Trophoblast cell (in vitro differentiated cells and primary cell): ENCODE measurements at regions not wholly inside any gene's neighbourhood (a gene's known extent, or its start where the extent isn't known, plus 50 kb on each side); places are given as distances from the start of the nearest gene placed in this dataset.

Source experiments
- DNase-seq, 2 donors: peaks; one replicate each; pipeline ENCODE4 v3.0.0-alpha.2; 2016
- H2AFZ ChIP-seq: 2 replicates; pipeline ENCODE4 v1.6.1; 2013; ENCODE audit warnings: low read length, moderate library complexity, mild to moderate bottlenecking; ENCODE audit not compliant: insufficient read depth, poor library complexity
- H2AK5ac ChIP-seq: 2 replicates; pipeline ENCODE4 v1.6.1; 2013; ENCODE audit warnings: mild to moderate bottlenecking, low read length
- H2BK120ac ChIP-seq: 2 replicates; pipeline ENCODE4 v1.6.1; 2013; ENCODE audit warnings: low read length, mild to moderate bottlenecking, moderate library complexity; ENCODE audit not compliant: insufficient read depth, poor library complexity
- H2BK12ac ChIP-seq: 2 replicates; pipeline ENCODE4 v1.6.1; 2013; ENCODE audit warnings: mild to moderate bottlenecking, low read length, moderate library complexity
- H2BK5ac ChIP-seq: 2 replicates; pipeline ENCODE4 v1.6.1; 2013; ENCODE audit warnings: low read length, low read depth, moderate library complexity, mild to moderate bottlenecking; ENCODE audit not compliant: poor library complexity
- H3K14ac ChIP-seq: 2 replicates; pipeline ENCODE4 v1.6.1; 2013; ENCODE audit warnings: mild to moderate bottlenecking, low read length
- H3K18ac ChIP-seq: 2 replicates; pipeline ENCODE4 v1.6.1; 2013; ENCODE audit warnings: mild to moderate bottlenecking, low read length
- H3K23ac ChIP-seq: 2 replicates; pipeline ENCODE4 v1.6.1; 2013; ENCODE audit warnings: low read length
- H3K27ac ChIP-seq: 2 replicates; pipeline ENCODE4 v1.5.1; 2013; ENCODE audit warnings: low read depth, mild to moderate bottlenecking, inconsistent platforms, low read length, moderate library complexity
- H3K27me3 ChIP-seq: 2 replicates; pipeline ENCODE4 v1.6.1; 2013; ENCODE audit warnings: inconsistent platforms, mild to moderate bottlenecking, low read length, moderate library complexity; ENCODE audit not compliant: insufficient read depth
- H3K36me3 ChIP-seq, 2 experiments: 1 replicate in 1 of 2; 2 replicates in 1 of 2; pipeline ENCODE4 v1.6.1; 2013; ENCODE audit warnings: low read length in 2 of 2, mild to moderate bottlenecking in 2 of 2, moderate library complexity in 1 of 2; ENCODE audit not compliant: insufficient read depth in 2 of 2, control insufficient read depth in 1 of 2
- H3K4ac ChIP-seq: 2 replicates; pipeline ENCODE4 v1.6.1; 2013; ENCODE audit warnings: low read depth, mild to moderate bottlenecking, low read length, moderate library complexity
- H3K4me1 ChIP-seq, 2 experiments: 1 replicate in 1 of 2; 2 replicates in 1 of 2; pipeline ENCODE4 v1.6.1; 2013; ENCODE audit warnings: low read length in 2 of 2, mild to moderate bottlenecking in 2 of 2, moderate library complexity in 1 of 2; ENCODE audit not compliant: insufficient read depth in 2 of 2, control insufficient read depth in 1 of 2
- H3K4me2 ChIP-seq: 2 replicates; pipeline ENCODE4 v1.6.1; 2013; ENCODE audit warnings: inconsistent platforms, mild to moderate bottlenecking, low read length, moderate library complexity
- H3K4me3 ChIP-seq: 2 replicates; pipeline ENCODE4 v1.5.1; 2013; ENCODE audit warnings: mild to moderate bottlenecking, low read depth, low read length, inconsistent platforms
- H3K79me1 ChIP-seq: one replicate; pipeline ENCODE4 v1.6.1; 2013; ENCODE audit warnings: low read length
- H3K79me2 ChIP-seq: 2 replicates; pipeline ENCODE4 v1.6.1; 2013; ENCODE audit warnings: low read length, mild to moderate bottlenecking; ENCODE audit not compliant: control insufficient read depth, insufficient read depth, poor library complexity
- H3K9ac ChIP-seq: 2 replicates; pipeline ENCODE4 v1.6.1; 2013; ENCODE audit warnings: mild to moderate bottlenecking, low read length
- H3K9me3 ChIP-seq: 2 replicates; pipeline ENCODE4 v1.6.1; 2013; ENCODE audit warnings: low read depth, mild to moderate bottlenecking, control low read depth, inconsistent platforms, low read length; ENCODE audit not compliant: insufficient read depth
- H4K12ac ChIP-seq: 2 replicates; pipeline ENCODE4 v1.6.1; 2013; ENCODE audit warnings: low read depth, mild to moderate bottlenecking, low read length, moderate library complexity
- H4K8ac ChIP-seq: 2 replicates; pipeline ENCODE4 v1.6.1; 2013; ENCODE audit warnings: low read depth, mild to moderate bottlenecking, low read length, moderate library complexity
- H4K91ac ChIP-seq: one replicate; pipeline ENCODE4 v1.6.1; 2013; ENCODE audit warnings: low read depth, mild to moderate bottlenecking, low read length, moderate library complexity
- WGBS: extraction: QIAGEN DNeasy Blood & Tissue Kit; methylation state at CpG from one replicate; pipeline ENCODE4 v1.1.7; 2013; ENCODE audit warnings: missing lambda C conversion rate; ENCODE audit not compliant: insufficient read length, insufficient coverage; ENCODE audit errors: extremely low coverage; 5-methylcytosine and 5-hydroxymethylcytosine counted together

GRCh38 chr3:159005137-159005536 lies 203.3 kb downstream of the MFSD1 start:
- H3K79me2 ChIP-seq, result no peaks in the 10 kb centered on the region
- no peak overlapping the region for H3K9ac ChIP-seq
- H3K9me3 ChIP-seq, result no peaks in the 10 kb centered on the region
- no peak overlapping the region for H2AFZ ChIP-seq
- H3K36me3 ChIP-seq, result no peaks in the 10 kb centered on the region
- no peak overlapping the region for H3K23ac ChIP-seq
- H3K4ac ChIP-seq, result no peak overlapping the region
- H3K4me2 ChIP-seq, result no peak overlapping the region
- H3K4me3 ChIP-seq, result no peak overlapping the region
- H4K8ac ChIP-seq, result no peak overlapping the region
- no peak overlapping the region for H3K27ac ChIP-seq
- DNase-seq, result no peak
- no peak overlapping the region for H4K91ac ChIP-seq
- no peak overlapping the region for H2BK12ac ChIP-seq
- H3K4me1 ChIP-seq, result no peaks in the 10 kb centered on the region
- no peaks in the 10 kb centered on the region for H3K79me1 ChIP-seq
- no peak overlapping the region for H2AK5ac ChIP-seq
- no peak overlapping the region for H2BK120ac ChIP-seq
- no peak overlapping the region for H2BK5ac ChIP-seq
- no peak overlapping the region for H3K18ac ChIP-seq
- no peak overlapping the region for H4K12ac ChIP-seq
- H3K27me3 ChIP-seq, result no peaks in the 10 kb centered on the region
- no peak overlapping the region for H3K14ac ChIP-seq

GRCh38 chr3:159007331-159007730 lies 205.5 kb downstream of the MFSD1 start:
- H3K27ac ChIP-seq, result no peak overlapping the region
- H3K4ac ChIP-seq, result no peak overlapping the region
- H3K4me3 ChIP-seq, result no peak overlapping the region
- no peak for DNase-seq
- no peak overlapping the region for H4K8ac ChIP-seq
- no peak overlapping the region for H4K91ac ChIP-seq
- no peak overlapping the region for H3K14ac ChIP-seq
- H2AFZ ChIP-seq, result no peak overlapping the region
- H3K4me1 ChIP-seq, result no peaks in the 10 kb centered on the region
- H2BK5ac ChIP-seq, result no peak overlapping the region
- H3K79me1 ChIP-seq, result no peaks in the 10 kb centered on the region
- no peak overlapping the region for H3K18ac ChIP-seq
- no peaks in the 10 kb centered on the region for H3K9me3 ChIP-seq
- H3K79me2 ChIP-seq, result no peaks in the 10 kb centered on the region
- H3K27me3 ChIP-seq, result no peaks in the 10 kb centered on the region
- H3K4me2 ChIP-seq, result no peak overlapping the region
- no peak overlapping the region for H3K9ac ChIP-seq
- H4K12ac ChIP-seq, result no peak overlapping the region
- no peaks in the 10 kb centered on the region for H3K36me3 ChIP-seq
- no peak overlapping the region for H2AK5ac ChIP-seq
- no peak overlapping the region for H2BK12ac ChIP-seq
- H2BK120ac ChIP-seq, result no peak overlapping the region
- no CpG with 5 or more reads among the region's 1 CpG for WGBS
- H3K23ac ChIP-seq, result no peak overlapping the region

GRCh38 chr3:159008401-159008800 lies 206.5 kb downstream of the MFSD1 start:
- Histone ChIP-seq H3K9me3 (no peaks in the 10 kb centered on the region), H2BK12ac (no peak overlapping the region), H2AFZ (no peak overlapping the region), H3K4ac (no peak overlapping the region), H3K9ac (no peak overlapping the region), H3K79me2 (no peaks in the 10 kb centered on the region), H2BK5ac (no peak overlapping the region), H2BK120ac (no peak overlapping the region), H3K27me3 (no peaks in the 10 kb centered on the region), H3K27ac (no peak overlapping the region), H3K14ac (no peak overlapping the region), H3K4me1 (no peaks in the 10 kb centered on the region), H4K91ac (no peak overlapping the region), H3K23ac (no peak overlapping the region), H2AK5ac (no peak overlapping the region), H3K36me3 (no peaks in the 10 kb centered on the region), H3K79me1 (no peaks in the 10 kb centered on the region), H3K4me2 (no peak overlapping the region), H3K18ac (no peak overlapping the region), H3K4me3 (no peak overlapping the region), H4K8ac (no peak overlapping the region), H4K12ac (no peak overlapping the region)
- DNase-seq, result no peak
- WGBS, result no CpG with 5 or more reads among the region's 4 CpGs

GRCh38 chr3:159018341-159018740 lies 216.5 kb downstream of the MFSD1 start:
- Histone ChIP-seq H3K36me3 (no peaks in the 10 kb centered on the region), H3K4ac (no peak overlapping the region), H3K79me1 (no peaks in the 10 kb centered on the region), H4K8ac (no peak overlapping the region), H3K4me2 (no peak overlapping the region), H3K79me2 (no peaks in the 10 kb centered on the region), H3K14ac (no peak overlapping the region), H2AFZ (no peak overlapping the region), H2BK5ac (no peak overlapping the region), H4K12ac (no peak overlapping the region), H3K9me3 (no peaks in the 10 kb centered on the region), H3K27ac (no peak overlapping the region), H3K27me3 (no peaks in the 10 kb centered on the region), H4K91ac (no peak overlapping the region), H2AK5ac (no peak overlapping the region), H3K18ac (no peak overlapping the region), H2BK120ac (no peak overlapping the region), H3K23ac (no peak overlapping the region), H3K4me3 (no peak overlapping the region), H2BK12ac (no peak overlapping the region), H3K4me1 (no peaks in the 10 kb centered on the region), H3K9ac (no peak overlapping the region)
- WGBS, result no CpG with 5 or more reads among the region's 2 CpGs
- peak in 1 of 2 donors; percentile 2 for DNase-seq
